ENCODE measurements at regions not wholly inside any gene's neighbourhood (a gene's known extent, or its start where the extent isn't known, plus 50 kb on each side); places are given as distances from the start of the nearest gene placed in this dataset.

- TF ChIP-seq CTCF (IDR thresholded peaks at IDR 0.05 in 4 of 5, conservative IDR thresholded peaks at IDR 0.05 in 1 of 5) (peak in 1 of 5 experiments; percentile 3), POLR2A (IDR thresholded peaks at IDR 0.05) (no peak)
These were observed 169.8 kb upstream of the BCOR start for GRCh38 chrX:40267334-40268187.
